ENCODE measurements at regions not wholly inside any gene's neighbourhood (a gene's known extent, or its start where the extent isn't known, plus 50 kb on each side); places are given as distances from the start of the nearest gene placed in this dataset.
A peak's percentile ranks its signal among the peaks of the same experiment; 100 is the strongest.
"Not testable (repeated sequence)": the region's sequence is repeated elsewhere in the genome, so short reads cannot be mapped to it uniquely, and the experiment has no call there.

DNA sequence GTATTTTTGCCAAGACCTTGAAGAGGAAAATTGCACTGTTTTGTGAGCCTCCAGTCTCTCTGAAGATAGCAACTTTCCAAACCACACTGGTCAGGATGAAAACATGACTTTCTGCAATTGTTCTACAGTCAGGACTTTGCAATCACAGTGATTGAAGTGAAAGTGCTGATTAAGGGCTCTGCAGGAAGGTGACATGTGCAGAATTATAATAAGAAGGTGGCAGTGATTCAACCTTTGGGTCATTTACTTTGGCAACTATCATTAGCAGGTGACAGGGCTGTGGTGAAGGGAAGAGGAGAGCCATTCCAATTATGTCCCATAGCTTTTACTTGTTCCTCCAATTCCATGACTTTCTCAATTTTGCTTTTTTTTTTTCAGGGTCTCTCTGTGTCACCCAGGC is 350.0 kb upstream of the FZD8 start:
- intact Hi-C loops (cut with DNase I) = no loop called here
- DNase-seq (ENCODE audit: low spot score) (no peak), ATAC-seq (no peak)

DNA sequence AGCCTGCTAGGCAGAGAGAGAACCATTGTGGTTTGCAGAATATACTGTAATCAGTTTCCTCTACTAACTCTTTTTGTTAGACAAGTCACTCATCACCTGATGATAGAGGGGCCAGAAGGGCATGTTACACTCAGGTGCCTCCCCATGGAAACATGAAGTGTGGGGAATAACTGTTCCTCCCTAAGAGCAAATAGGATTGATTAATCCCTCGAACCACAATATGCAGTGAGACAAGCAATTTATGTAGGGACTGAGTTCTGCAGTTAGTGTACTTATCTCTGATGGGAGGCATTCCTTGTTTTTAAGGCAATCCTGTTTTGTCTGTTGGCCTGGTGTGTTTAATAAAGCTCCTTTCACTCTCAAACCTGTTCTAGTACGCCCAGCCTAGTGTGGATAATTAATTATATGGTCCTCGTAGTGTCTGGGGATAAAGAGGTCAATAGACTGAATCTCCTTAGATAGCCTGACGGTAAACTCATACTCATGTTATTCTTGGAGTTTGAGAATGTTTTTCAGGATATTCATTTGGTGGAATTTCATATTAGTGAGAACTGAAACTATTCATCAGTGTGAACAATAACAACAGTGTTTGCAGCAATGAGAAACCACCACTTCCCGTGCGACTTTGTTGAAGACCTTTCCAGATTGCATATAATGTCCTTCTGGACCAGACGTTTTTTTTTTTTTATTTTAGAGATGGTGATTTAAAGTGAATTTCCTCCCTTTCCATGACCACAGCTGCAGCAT is 344.8 kb upstream of the FZD8 start:
- DNase-seq (ENCODE audit: low spot score) (no peak), ATAC-seq (peak; percentile 82)
- intact Hi-C loops (cut with DNase I) = no loop called here

DNA sequence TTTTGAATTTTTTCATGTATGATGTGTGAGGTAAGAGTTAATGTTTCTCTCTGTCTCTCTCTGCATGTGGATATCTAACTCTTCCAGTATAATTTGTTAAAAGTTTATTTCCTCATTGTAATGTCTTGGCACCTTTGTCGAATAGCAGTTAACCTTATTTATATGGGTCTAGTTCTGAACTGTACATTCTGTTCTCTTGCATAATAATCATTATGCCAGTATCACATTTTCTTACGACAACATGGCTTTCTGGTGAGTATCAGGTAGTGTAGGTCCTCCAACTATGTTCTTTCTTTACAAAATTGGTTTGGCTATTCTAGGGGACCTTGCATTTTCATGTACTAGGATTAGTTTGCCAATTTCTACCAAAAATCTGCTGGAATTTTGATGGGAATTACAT is 337.0 kb upstream of the FZD8 start:
- ATAC-seq = no peak
- intact Hi-C loops (cut with DNase I) = no loop called here

DNA sequence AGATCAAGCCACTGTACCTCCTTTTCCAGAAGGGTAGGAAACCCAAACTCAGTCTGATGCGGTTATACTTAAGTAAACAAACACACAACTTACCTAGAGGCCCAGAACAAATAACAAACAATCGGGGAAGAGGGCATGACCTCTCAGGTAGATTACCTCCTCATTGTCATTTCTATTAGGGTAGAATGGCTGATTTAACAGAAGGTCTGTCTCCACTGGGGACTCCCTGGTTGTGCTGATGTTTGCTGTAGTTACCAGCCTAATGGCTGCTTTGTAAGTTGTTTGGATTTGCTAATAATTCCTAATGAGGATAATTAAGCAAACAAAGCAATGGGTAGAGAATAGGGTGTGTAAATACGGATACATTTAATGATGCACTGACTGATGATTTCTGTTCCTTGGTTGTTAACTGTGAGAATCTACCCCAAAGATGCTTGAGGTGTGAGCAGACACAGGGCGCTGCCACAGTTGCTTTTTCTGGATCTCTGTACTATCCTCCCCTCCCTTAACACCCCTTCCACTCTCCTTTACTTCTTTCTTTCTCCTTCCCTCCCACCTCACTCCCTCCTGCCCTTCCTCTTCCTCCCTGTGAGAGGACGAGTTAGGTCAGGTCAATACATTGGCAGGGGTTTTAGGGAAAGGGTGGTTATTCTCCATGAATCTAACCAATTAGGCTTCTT is 332.0 kb upstream of the FZD8 start:
- DNase-seq (ENCODE audit: low spot score); ATAC-seq; intact Hi-C loops (cut with DNase I): not testable (repeated sequence)

More for the DNA sequence above, 337.0 kb upstream of the FZD8 start:
- DNase-seq (ENCODE audit: low spot score) = no peak

DNA sequence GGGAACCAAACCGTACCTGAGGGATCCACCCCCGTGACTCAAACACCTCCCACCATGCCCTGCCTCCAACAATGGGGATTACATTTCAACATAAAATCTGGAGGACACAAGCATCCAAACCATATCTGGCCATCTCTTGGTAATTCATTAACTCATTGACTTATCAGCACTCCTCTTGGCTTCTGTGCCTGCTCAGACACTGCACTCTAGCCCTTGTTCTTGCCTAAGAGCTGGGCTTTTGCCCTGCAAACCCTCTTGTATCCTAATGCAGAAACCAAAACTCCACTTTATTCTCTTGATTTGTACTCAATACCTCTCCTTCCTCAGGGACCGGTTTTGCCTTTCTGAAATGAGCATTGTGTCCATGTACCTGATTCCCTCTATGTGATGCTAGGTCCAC is 330.2 kb upstream of the FZD8 start:
- ATAC-seq (no peak), DNase-seq (ENCODE audit: low spot score) (no peak)
- intact Hi-C loops (cut with DNase I) = no loop called here

DNA sequence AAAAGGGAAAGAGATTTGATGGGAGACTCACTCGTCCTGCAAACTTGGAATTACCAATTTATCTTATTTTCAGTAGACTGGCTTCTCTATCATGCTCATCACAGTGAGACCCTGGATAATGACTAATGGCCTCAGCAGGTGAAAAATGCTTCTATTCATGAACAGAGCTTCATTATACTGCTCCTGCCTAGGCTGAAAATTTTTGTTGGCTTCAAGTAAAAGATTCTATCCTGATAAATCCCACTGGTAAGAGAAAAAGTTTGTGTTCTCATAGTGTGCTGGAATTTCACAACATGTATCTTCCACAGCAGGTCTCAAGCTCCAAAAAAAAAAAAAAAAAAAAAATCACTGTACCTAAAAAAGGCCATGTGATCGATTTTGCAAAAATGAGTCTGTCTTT is 329.3 kb upstream of the FZD8 start:
- intact Hi-C loops (cut with DNase I) = no loop called here
- ATAC-seq (peak; percentile 74), DNase-seq (ENCODE audit: low spot score) (no peak)

DNA sequence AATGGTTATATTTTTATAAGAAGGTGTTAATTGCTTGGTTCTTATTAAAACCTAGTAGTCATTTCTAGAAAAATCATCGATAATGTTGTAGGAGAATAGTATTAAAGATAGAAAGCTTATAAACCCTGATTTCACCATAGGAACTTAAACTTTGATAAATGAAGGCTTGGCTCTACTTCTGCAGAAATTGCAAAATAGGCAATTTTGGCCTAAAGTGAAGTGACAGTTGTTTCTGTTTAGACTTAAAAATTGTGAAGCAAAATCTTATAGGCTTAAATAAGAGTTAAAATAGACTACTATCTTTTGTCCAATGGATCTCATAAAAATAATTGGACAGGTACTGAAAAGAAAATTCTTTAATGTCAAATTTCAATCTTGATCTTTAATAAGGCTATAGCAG is 321.6 kb upstream of the FZD8 start:
- ATAC-seq (no peak), DNase-seq (ENCODE audit: low spot score) (no peak)
- intact Hi-C loops (cut with DNase I) = no loop called here

DNA sequence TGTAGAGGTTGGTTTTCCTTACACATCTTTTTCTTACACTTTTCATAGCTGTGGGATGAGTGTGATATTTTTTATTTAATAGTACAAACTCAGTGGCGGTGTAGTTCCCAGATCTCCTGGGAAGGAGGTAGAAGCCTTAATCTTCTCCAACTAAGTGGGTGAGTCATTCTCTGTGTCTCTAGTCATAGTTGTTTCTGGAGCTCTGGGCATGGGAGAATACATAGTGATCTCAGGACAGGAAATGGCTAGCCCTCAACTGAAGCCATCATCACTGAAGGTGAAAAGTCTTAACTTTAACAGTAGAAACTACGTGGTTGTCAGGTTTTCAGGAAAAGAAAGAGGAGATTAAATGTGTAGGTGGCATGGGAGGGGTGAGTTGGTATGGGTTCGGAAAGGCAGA is 319.4 kb upstream of the FZD8 start:
- no peak for DNase-seq (ENCODE audit: low spot score)
- ATAC-seq = no peak
- intact Hi-C loops (cut with DNase I) = no loop called here

DNA sequence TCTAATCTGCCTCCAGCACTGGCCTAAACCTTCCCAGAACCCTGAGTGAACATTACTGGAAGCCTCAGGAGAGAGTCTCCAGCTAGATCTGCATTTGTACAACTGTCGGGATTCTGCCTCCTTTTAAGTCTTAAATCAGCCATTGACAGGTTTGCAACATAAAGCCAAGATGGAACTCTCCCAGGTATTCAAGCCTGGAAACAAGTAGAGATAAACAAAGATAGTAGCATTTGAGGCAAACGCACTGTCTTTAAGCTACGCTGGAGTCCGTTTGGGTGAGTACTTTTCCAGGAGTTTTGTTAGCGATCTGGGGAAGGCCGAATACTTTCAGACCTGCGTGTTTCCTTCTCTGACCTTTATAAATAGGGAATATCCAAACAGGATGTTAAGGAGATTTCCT is 317.2 kb upstream of the FZD8 start:
- ATAC-seq (peak; percentile 53), DNase-seq (ENCODE audit: low spot score) (no peak)
- intact Hi-C loops (cut with DNase I) = no loop called here

DNA sequence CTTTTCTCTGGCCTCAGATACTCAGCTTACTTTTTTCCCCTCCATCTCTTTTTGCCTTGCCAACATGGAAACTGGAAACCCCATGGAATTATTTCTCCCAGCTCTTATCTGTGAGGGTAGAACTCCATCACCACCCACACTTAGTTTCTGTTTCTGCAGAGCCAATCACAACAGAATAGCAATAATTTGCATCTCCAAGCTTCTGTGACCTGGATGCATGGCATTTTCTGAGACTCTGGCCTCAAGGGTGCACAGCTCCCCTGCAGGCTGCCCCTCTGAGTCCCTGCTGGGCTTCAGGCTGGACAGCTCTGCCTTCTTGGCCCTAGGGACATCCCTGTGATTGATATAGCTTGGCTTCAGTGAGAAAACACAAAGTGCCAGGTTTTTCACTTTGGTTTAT is 316.5 kb upstream of the FZD8 start:
- DNase-seq (ENCODE audit: low spot score); intact Hi-C loops (cut with DNase I); ATAC-seq: not testable (repeated sequence)

DNA sequence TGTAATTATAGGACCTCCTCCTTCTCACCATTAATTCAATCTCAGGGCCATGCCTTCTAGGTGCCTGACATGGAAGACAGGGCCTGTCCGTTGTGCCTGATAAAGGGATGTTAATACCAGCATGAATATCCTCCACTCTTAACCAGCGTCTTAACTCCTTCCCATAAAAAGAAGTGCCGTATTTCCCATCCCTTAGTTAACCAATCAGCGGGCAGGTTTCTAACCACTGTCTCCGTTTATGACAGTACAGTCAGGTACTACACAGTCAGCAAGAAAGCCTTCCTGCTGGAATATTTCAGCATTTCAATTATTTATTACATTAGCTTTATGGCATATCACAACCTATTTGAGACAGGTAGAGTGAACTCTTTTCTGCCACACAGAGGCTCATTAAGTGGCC is 308.6 kb upstream of the FZD8 start:
- intact Hi-C loops (cut with DNase I) = no loop called here
- ATAC-seq (no peak), DNase-seq (ENCODE audit: low spot score) (no peak)

DNA sequence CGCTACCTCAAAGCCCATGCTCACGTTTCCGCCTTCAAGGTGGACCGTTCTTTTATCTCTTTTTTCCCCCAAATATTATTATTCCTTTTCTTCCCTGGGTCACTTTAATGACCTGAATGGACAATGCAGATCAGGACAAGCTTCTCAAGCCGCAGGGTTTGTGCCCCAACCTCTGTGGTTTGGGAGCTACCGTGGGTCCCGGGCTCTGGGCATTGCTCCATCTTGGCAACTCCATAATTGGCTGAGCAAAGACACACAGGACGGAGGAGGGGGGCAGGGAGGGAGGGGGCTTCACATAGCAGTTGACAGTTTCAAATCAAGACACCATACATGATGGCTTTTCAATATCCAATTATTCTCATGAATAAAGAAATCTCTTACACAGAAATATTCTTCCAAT is 308.1 kb upstream of the FZD8 start:
- ATAC-seq (no peak), DNase-seq (ENCODE audit: low spot score) (no peak)
- intact Hi-C loops (cut with DNase I) = no loop called here

DNA sequence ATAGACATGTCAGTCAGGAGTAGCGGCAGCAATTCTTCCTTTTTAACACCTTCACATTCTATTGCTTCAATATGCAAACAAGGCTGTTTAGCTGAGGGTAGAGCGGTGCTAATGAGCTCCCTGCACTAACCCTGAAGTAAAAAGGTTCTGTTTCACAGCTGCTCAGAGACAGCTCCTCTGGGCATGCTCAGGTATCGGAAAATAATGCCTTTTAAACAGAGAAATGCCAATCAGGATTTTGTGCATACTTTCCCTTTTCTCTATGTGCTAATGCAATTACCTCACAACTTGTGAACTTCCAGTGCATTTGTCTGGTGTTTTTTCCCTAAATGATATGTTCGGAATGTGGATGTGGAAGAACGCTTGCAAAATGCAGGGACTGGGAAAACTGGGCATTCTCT is 307.7 kb upstream of the FZD8 start:
- intact Hi-C loops (cut with DNase I) = no loop called here
- DNase-seq (ENCODE audit: low spot score) (no peak), ATAC-seq (no peak)

DNA sequence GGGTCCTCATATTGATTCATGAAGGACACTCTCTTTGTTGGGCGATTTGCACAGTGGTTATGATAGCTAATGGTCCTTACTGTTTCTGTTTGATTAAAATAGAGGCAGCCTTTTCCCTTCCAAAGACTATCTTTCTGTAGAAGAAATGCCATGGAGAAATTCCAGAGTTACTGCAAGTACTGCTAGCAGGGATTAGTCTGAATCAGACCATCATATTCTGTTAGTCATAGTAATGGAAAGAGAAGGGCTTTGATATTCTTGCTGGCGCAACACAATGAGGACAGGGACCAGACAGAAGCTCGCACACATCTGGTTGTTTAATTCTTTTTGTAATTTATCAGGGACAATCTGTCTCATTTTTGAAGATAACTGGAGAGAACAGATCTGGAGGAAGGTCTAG is 304.5 kb upstream of the FZD8 start:
- ATAC-seq (no peak), DNase-seq (ENCODE audit: low spot score) (no peak)
- intact Hi-C loops (cut with DNase I) = no loop called here

DNA sequence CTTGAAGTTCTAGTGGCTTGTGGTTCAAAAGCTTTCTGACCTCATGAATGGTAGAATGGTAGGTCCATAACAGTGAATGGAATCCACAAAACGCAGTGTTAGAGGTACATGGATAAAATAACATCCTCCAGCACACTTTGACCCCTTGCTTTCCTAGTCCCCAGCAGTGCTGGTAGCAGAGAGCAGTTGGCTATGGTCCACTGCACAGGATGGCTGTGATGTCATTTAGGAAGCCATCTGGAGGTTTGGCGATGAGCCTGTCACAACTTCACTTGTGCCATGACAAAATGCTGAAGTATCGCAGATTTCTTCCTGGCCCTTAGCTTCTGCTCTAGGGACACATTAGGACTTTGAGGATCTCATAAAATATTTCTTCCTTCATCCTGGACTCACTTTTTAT is 300.0 kb upstream of the FZD8 start:
- DNase-seq (ENCODE audit: low spot score) (no peak), ATAC-seq (no peak)
- intact Hi-C loops (cut with DNase I) = no loop called here

DNA sequence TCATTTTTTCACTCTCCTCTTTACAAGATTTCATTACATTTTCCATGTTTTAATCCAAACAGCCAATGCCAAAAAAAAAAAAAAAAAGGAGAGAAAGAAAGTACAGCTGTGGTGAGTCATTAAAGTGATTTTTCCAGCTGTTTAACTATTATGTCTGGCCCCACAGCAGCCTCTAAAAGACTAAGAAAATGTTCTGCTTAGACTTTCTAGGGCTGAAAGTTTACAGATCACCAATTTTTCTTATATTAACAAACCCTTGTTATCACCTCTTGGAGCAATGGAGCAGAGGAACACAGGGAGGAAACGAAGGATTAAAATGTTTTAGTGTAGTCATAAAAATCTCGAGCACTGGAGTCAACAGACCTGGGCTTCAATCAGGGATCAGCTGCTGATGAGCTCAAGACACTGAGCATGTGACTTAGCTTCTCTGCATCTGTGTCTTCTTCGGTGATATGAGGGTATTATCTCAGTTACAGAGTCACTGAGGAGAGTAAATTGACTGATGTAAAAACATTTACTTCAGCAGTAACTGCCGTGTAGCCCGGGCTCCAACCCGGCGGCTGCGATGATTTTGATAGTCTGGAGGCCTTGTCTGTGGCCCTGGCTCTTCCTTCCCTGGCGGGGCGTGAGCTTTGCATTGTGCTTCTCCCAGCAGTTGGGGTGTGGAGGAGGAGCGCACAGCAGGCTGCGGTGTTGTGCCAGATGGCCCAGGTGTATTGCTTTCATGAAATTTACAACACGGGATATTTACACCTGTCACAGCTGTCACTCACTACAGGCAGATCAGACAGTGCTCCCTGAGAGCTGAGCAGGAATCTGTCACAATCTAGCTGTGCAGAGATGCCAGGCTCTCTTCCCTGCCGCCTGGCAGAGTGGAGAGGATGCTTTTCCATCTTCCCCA is 298.3 kb upstream of the FZD8 start:
- ATAC-seq (peak; percentile 86), DNase-seq (ENCODE audit: low spot score) (peak; percentile 62)
- intact Hi-C loops (cut with DNase I) = no loop called here

DNA sequence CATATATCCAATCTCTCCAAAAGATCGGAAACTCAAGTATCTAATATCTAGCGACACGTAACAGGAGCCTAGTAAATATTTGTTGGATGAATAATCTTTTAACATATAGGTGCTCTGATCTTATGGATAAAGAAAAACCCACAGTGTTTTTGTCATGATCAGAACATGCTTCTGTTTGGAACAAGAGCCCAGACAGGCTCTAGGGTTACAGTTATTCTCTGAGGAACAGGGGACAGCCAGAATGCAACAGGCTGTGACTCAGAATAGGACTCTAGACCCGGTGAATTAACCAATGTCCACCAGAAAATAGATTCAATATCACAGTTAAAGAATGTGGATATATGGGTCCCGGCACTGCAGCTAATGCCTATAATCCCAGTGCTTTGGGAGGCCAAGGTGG is 296.1 kb upstream of the FZD8 start:
- intact Hi-C loops (cut with DNase I) = no loop called here
- DNase-seq (ENCODE audit: low spot score) (no peak), ATAC-seq (no peak)

DNA sequence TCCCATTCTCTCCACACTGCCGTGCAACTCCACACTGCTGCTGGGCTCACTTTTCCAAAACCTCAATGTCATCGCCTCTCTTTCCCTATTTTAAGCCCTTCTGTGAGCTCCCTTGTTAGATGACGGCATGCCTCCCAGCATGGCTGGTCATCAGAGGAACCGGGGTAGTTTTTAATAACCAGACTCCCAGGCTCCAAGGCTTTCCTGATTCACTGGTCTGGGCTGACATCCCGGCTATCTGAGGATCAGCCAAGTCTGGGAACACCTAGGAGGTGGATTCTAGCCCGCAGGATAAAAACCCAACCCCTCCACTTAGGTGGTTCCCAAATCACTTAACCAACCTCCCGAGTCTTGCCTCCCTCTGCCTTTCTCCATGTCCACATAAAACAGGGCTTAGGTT is 295.4 kb upstream of the FZD8 start:
- intact Hi-C loops (cut with DNase I) = no loop called here
- DNase-seq (ENCODE audit: low spot score) (no peak), ATAC-seq (no peak)

DNA sequence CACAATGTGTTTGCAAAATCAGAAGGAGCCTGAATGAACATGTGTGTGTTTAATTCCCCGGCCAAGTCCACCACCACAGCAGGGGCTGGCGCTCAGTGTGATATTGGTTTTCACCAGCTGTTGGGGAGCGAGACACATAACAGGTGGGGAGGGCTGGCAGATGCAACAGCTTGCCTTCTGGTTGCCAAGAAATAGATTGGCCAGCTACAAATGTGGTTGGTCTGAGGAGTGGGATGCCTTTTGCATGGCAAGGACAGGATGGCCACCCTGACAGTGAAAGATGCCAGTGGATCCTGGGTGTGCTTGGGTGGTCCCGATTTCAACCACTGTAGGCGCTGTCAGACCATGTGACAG is 292.5 kb upstream of the FZD8 start:
- DNase-seq (ENCODE audit: low spot score) (no peak), ATAC-seq (no peak)
- intact Hi-C loops (cut with DNase I) = no loop called here

Data from sciatic nerve (tissue), 2 donors.